ENCODE measurements at regions not wholly inside any gene's neighbourhood (a gene's known extent, or its start where the extent isn't known, plus 50 kb on each side); places are given as distances from the start of the nearest gene placed in this dataset.

DNA sequence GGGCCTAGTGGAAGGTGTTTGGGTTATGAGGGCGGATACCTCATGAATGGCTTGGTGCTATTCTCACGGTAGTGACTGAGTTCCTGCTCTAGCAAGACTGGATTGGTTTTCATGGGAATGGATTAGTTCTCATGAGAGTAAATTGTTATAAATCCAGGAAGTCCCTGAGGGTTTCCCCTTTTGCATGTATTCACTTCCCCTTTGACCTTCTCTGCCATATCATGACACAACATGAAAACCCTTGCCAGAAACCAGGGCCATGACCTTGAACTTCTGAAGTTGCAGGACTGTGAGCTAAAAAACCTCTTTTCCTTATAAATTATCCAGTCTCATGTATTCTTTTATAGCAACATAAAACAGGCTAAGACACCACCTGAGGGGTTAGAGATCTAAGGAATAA, 529.7 kb upstream of the RPS6KA3 start:
- no peaks in the 10 kb centered on the region for H3K27me3 ChIP-seq
- TF ChIP-seq, protein P1, sequence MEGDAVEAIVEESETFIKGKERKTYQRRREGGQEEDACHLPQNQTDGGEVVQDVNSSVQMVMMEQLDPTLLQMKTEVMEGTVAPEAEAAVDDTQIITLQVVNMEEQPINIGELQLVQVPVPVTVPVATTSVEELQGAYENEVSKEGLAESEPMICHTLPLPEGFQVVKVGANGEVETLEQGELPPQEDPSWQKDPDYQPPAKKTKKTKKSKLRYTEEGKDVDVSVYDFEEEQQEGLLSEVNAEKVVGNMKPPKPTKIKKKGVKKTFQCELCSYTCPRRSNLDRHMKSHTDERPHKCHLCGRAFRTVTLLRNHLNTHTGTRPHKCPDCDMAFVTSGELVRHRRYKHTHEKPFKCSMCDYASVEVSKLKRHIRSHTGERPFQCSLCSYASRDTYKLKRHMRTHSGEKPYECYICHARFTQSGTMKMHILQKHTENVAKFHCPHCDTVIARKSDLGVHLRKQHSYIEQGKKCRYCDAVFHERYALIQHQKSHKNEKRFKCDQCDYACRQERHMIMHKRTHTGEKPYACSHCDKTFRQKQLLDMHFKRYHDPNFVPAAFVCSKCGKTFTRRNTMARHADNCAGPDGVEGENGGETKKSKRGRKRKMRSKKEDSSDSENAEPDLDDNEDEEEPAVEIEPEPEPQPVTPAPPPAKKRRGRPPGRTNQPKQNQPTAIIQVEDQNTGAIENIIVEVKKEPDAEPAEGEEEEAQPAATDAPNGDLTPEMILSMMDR (IDR thresholded peaks at IDR 0.05): no peak
- TF ChIP-seq POLR2AphosphoS5 (IDR thresholded peaks at IDR 0.05; ENCODE audit: insufficient read depth in 1 of 2, low read depth in 1 of 2) (no peak), POLR2A (IDR thresholded peaks at IDR 0.05) (no peak)

DNA sequence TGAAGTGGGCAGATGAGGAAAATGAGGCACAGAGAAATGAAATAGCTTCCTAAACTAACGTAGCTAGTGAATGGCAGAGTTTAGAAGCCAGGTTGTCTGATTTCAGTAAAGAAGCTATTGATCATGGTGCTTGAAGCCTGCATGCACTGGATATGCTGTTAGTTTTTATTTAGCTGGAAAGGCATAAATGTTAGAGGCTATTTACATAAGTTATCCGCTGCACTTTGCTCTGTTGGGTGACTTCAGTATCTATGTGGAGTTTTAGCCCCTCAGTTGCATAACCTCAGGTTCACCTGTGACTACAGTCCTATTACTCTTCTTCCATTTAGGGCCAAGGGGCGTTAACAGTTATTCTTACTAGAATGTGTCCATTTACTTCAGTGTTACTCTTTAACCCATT, 522.4 kb upstream of the RPS6KA3 start:
- intact Hi-C loops (cut with DNase I): no loop called here

More for the DNA sequence above, 529.7 kb upstream of the RPS6KA3 start:
- no peaks in the 10 kb centered on the region for H3K9me3 ChIP-seq
- H3K4me1 ChIP-seq: no peaks in the 10 kb centered on the region
- no peak overlapping the region for H3K27ac ChIP-seq
- DNase-seq (ENCODE audit: extremely low spot score in 2 of 2): no peak
- H3K36me3 ChIP-seq: no peaks in the 10 kb centered on the region
- intact Hi-C loops (cut with DNase I): no loop called here
- H3K4me3 ChIP-seq: no peak overlapping the region

DNA sequence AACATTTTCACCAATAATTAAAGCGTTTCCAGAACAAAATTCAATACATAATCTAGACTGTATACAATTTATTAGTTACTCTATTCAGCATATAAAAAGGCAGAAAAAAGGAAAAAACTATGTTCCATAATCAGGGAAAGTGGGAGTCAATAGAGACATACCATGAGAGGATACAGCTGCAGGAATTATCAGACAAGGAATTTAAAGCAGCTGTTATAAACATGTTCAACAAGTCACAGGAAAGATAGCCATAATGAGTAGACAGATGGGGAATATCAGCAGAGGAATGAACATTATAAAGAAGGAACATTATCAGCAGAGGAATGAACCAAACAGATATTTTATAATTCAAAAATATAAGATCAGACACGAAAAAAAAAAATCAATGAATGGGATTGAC, 500.6 kb upstream of the RPS6KA3 start:
- Histone ChIP-seq H3K27me3 (no peaks in the 10 kb centered on the region), H3K4me3 (no peak overlapping the region), H3K4me1 (no peaks in the 10 kb centered on the region), H3K9me3 (no peaks in the 10 kb centered on the region), H3K27ac (no peak overlapping the region), H3K36me3 (no peaks in the 10 kb centered on the region)
- DNase-seq (ENCODE audit: extremely low spot score in 2 of 2): no peak
- TF ChIP-seq, protein P1 (IDR thresholded peaks at IDR 0.05): no peak
- TF ChIP-seq POLR2A (IDR thresholded peaks at IDR 0.05): no peak
- TF ChIP-seq POLR2AphosphoS5 (IDR thresholded peaks at IDR 0.05; ENCODE audit: insufficient read depth in 1 of 2, low read depth in 1 of 2): no peak
- intact Hi-C loops (cut with DNase I): no loop called here

More for the DNA sequence above, 522.4 kb upstream of the RPS6KA3 start:
- TF ChIP-seq, protein P1 (IDR thresholded peaks at IDR 0.05): no peak
- TF ChIP-seq POLR2AphosphoS5 (IDR thresholded peaks at IDR 0.05; ENCODE audit: insufficient read depth in 1 of 2, low read depth in 1 of 2) (no peak), POLR2A (IDR thresholded peaks at IDR 0.05) (no peak)
- DNase-seq (ENCODE audit: extremely low spot score in 2 of 2): no peak
- H3K9me3 ChIP-seq: no peaks in the 10 kb centered on the region
- no peaks in the 10 kb centered on the region for H3K27me3 ChIP-seq
- H3K36me3 ChIP-seq: no peaks in the 10 kb centered on the region
- H3K4me1 ChIP-seq: no peaks in the 10 kb centered on the region
- no peak overlapping the region for H3K4me3 ChIP-seq
- no peak overlapping the region for H3K27ac ChIP-seq

DNA sequence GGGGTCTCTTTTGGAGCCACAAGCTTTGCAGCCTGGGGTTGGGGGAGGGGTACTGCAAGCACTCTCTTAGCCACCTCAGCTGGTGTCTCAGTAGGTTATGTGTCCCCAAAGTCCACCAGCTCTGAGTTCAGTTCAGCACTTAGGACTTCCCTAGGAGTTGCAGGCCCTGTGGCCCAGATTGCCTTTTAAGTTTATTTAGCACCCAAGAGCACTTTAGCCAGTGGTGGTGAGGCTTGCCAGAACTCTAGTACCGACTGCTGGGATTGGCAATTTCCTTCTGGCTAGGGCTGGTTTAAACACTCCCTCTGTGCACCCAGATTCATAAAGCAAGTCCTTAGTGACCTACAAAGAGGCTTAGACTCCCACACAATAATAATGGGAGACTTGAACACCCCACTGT, 489.9 kb upstream of the RPS6KA3 start:
- TF ChIP-seq, protein P1 (IDR thresholded peaks at IDR 0.05): no peak
- TF ChIP-seq POLR2A (IDR thresholded peaks at IDR 0.05) (no peak), POLR2AphosphoS5 (IDR thresholded peaks at IDR 0.05; ENCODE audit: insufficient read depth in 1 of 2, low read depth in 1 of 2) (no peak)
- no peaks in the 10 kb centered on the region for H3K4me1 ChIP-seq
- no peaks in the 10 kb centered on the region for H3K27me3 ChIP-seq
- no peaks in the 10 kb centered on the region for H3K9me3 ChIP-seq
- H3K36me3 ChIP-seq: no peaks in the 10 kb centered on the region
- intact Hi-C loops (cut with DNase I): no loop called here
- no peak overlapping the region for H3K4me3 ChIP-seq
- no peak for DNase-seq (ENCODE audit: extremely low spot score in 2 of 2)
- H3K27ac ChIP-seq: no peak overlapping the region

DNA sequence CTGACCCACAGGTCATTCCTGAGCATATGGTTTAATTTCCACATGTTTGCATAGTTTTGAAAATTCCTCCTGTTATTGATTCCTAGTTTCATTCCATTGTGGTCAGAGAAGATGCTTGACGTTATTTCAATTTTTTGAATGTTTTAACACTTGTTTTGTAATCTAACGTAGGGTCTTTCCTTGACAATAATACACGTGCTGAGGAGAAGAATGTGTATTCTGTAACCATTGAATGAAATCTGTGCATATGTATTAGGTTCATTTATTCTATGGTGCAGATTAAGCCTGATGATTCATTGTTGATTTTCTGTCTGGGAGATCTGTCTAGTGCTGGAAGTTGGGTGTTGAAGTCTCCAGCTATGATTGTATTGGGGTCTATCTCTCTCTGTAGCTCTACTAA, 486.4 kb upstream of the RPS6KA3 start:
- intact Hi-C loops (cut with DNase I): no loop called here
- no peaks in the 10 kb centered on the region for H3K27me3 ChIP-seq
- DNase-seq (ENCODE audit: extremely low spot score in 2 of 2): no peak
- TF ChIP-seq POLR2A (IDR thresholded peaks at IDR 0.05) (no peak), POLR2AphosphoS5 (IDR thresholded peaks at IDR 0.05; ENCODE audit: insufficient read depth in 1 of 2, low read depth in 1 of 2) (no peak)
- TF ChIP-seq, protein P1 (IDR thresholded peaks at IDR 0.05): no peak
- no peaks in the 10 kb centered on the region for H3K4me1 ChIP-seq
- no peak overlapping the region for H3K27ac ChIP-seq
- H3K36me3 ChIP-seq: no peaks in the 10 kb centered on the region
- H3K4me3 ChIP-seq: no peak overlapping the region
- H3K9me3 ChIP-seq: no peaks in the 10 kb centered on the region
